Mesendoderm (in vitro differentiated cells): ENCODE measurements at regions not wholly inside any gene's neighbourhood (a gene's known extent, or its start where the extent isn't known, plus 50 kb on each side); places are given as distances from the start of the nearest gene placed in this dataset.

ENCODE experiments used
- DNase-seq: peaks from one replicate; pipeline ENCODE4 v3.0.0; 2013
- H2AK5ac ChIP-seq: 2 replicates; pipeline ENCODE4 v1.6.1; 2013; ENCODE audit warnings: low read length, inconsistent platforms
- H2BK120ac ChIP-seq: 2 replicates; pipeline ENCODE4 v1.6.1; 2013; ENCODE audit warnings: low read depth, mild to moderate bottlenecking, low read length, moderate library complexity, mixed read lengths
- H2BK15ac ChIP-seq: replicated peaks from 2 replicates; pipeline ENCODE4 v1.6.1; 2013; ENCODE audit warnings: low read depth, mild to moderate bottlenecking, moderate library complexity
- H2BK5ac ChIP-seq: 2 replicates; pipeline ENCODE4 v1.6.1; 2013; ENCODE audit warnings: low read length, inconsistent platforms
- H3K18ac ChIP-seq: 2 replicates; pipeline ENCODE4 v1.6.1; 2013; ENCODE audit warnings: mild to moderate bottlenecking, low read length, mixed read lengths
- H3K23ac ChIP-seq: one replicate; pipeline ENCODE4 v1.6.1; 2013; ENCODE audit warnings: low read length
- H3K27ac ChIP-seq: 2 replicates; pipeline ENCODE4 v1.5.1; 2013; ENCODE audit warnings: low read depth, mild to moderate bottlenecking, inconsistent platforms, low read length, moderate library complexity
- H3K27me3 ChIP-seq: 2 replicates; pipeline ENCODE4 v1.6.1; 2013; ENCODE audit warnings: low read length, control low read depth, mild to moderate bottlenecking, inconsistent platforms; ENCODE audit not compliant: insufficient read depth, poor library complexity
- H3K36me3 ChIP-seq: 2 replicates; pipeline ENCODE4 v1.6.1; 2013; ENCODE audit warnings: low read length, inconsistent platforms; ENCODE audit not compliant: control insufficient read depth, insufficient read depth
- H3K4ac ChIP-seq: one replicate; pipeline ENCODE4 v1.6.1; 2013; ENCODE audit warnings: low read depth, mild to moderate bottlenecking, low read length, moderate library complexity
- H3K4me1 ChIP-seq: 2 replicates; pipeline ENCODE4 v1.6.1; 2013; ENCODE audit warnings: low read depth, low read length, inconsistent platforms; ENCODE audit not compliant: control insufficient read depth
- H3K4me2 ChIP-seq: 2 replicates; pipeline ENCODE4 v1.6.1; 2013; ENCODE audit warnings: low read length
- H3K4me3 ChIP-seq: 2 replicates; pipeline ENCODE4 v1.5.1; 2013; ENCODE audit warnings: mild to moderate bottlenecking, low read length
- H3K56ac ChIP-seq: one replicate; pipeline ENCODE4 v1.6.1; 2013; ENCODE audit warnings: low read length
- H3K79me1 ChIP-seq: 2 replicates; pipeline ENCODE4 v1.6.1; 2013; ENCODE audit warnings: low read length, inconsistent platforms
- H3K79me2 ChIP-seq: 2 replicates; pipeline ENCODE4 v1.6.1; 2013; ENCODE audit warnings: mild to moderate bottlenecking, low read length; ENCODE audit not compliant: control insufficient read depth, insufficient read depth
- H3K9ac ChIP-seq: 2 replicates; pipeline ENCODE4 v1.6.1; 2013; ENCODE audit warnings: low read length, inconsistent platforms
- H4K5ac ChIP-seq: one replicate; pipeline ENCODE4 v1.6.1; 2013; ENCODE audit warnings: low read length
- H4K8ac ChIP-seq: one replicate; pipeline ENCODE4 v1.6.1; 2013; ENCODE audit warnings: low read depth, mild to moderate bottlenecking, control low read depth, low read length, moderate library complexity
- WGBS: extraction: QIAGEN DNeasy Blood & Tissue Kit; methylation state at CpG from one replicate; pipeline ENCODE4 v1.1.7; 2013; ENCODE audit warnings: low lambda C conversion rate, missing lambda C conversion rate; ENCODE audit not compliant: insufficient coverage; ENCODE audit errors: extremely low coverage; 5-methylcytosine and 5-hydroxymethylcytosine counted together

DNA sequence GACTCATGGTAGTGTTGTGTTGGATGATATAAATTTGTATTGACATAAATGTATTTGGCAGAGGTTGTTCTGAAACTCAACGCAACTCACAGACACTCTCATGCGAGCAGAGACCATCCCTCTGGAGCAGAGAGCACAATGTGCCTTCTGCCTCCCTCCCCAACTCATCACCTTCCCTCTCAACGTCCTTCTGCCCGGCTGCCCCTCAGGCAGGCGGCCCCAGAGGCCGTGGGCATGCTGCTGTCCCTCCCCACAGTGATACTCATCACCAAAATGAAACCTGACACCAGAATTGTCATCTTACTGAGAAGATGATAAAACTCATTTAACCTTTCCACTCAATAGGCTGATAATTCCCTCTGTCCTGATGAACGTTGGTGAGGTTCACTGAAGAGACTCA is 260.6 kb downstream of the ETS1 start:
- H3K36me3 ChIP-seq, result no peaks in the 10 kb centered on the region
- H4K8ac ChIP-seq, result no peak overlapping the region
- H4K5ac ChIP-seq, result no peak overlapping the region
- no peak overlapping the region for H2BK15ac ChIP-seq
- H3K56ac ChIP-seq, result no peak overlapping the region
- H2AK5ac ChIP-seq, result no peak overlapping the region
- no peak overlapping the region for H3K4ac ChIP-seq
- H2BK5ac ChIP-seq, result no peak overlapping the region
- no peak overlapping the region for H3K4me3 ChIP-seq
- no peak overlapping the region for H3K27ac ChIP-seq
- WGBS, result no CpG with 5 or more reads among the region's 7 CpGs
- no peak overlapping the region for H3K9ac ChIP-seq
- H3K4me2 ChIP-seq, result no peak overlapping the region
- no peak overlapping the region for H2BK120ac ChIP-seq
- no peaks in the 10 kb centered on the region for H3K27me3 ChIP-seq
- H3K4me1 ChIP-seq, result peaks cover 3% of the 10 kb centered on the region
- no peaks in the 10 kb centered on the region for H3K79me1 ChIP-seq
- no peak overlapping the region for H3K18ac ChIP-seq
- H3K79me2 ChIP-seq, result no peaks in the 10 kb centered on the region
- DNase-seq, result no peak
- no peak overlapping the region for H3K23ac ChIP-seq

DNA sequence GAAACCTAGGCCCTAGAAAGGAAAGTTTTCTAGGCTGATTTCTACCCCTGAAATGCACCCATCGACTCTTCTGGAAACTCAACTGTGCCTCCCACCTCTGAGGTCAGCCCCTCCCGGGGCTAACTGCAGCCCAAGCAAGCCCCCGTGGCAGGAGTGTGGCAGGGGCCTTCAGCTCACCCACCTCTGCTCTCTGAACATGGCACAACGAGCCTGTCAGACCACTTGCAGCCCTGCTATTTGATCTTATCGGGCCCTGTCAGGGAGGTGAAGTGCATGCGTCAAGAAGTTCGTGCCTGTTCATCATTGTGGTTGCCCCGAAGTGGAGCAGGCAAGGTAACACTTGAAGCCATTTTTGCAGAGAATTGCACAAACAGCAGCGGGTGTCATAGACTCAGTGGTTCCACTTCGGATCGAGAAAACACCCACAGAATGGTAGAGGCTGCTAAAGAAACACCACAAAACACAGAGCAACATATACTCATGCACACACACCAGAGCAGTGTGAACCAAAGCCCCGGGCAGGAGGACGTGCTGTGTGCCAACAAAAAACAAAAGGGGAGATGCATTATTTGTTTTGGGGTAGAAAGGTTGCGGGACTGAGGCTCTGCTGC is 262.7 kb downstream of the ETS1 start:
- Histone ChIP-seq H2AK5ac (no peak overlapping the region), H2BK120ac (no peak overlapping the region), H3K18ac (no peak overlapping the region), H3K4ac (no peak overlapping the region), H3K27ac (no peak overlapping the region), H3K23ac (no peak overlapping the region), H3K79me2 (no peaks in the 10 kb centered on the region), H4K5ac (no peak overlapping the region), H3K4me2 (no peak overlapping the region), H2BK5ac (no peak overlapping the region), H3K9ac (no peak overlapping the region), H3K56ac (no peak overlapping the region), H3K4me3 (no peak overlapping the region), H3K27me3 (no peaks in the 10 kb centered on the region), H4K8ac (no peak overlapping the region), H3K36me3 (no peaks in the 10 kb centered on the region), H3K79me1 (no peaks in the 10 kb centered on the region), H3K4me1 (peaks cover 3% of the 10 kb centered on the region), H2BK15ac (no peak overlapping the region)
- no CpG with 5 or more reads among the region's 14 CpGs for WGBS
- no peak for DNase-seq

DNA sequence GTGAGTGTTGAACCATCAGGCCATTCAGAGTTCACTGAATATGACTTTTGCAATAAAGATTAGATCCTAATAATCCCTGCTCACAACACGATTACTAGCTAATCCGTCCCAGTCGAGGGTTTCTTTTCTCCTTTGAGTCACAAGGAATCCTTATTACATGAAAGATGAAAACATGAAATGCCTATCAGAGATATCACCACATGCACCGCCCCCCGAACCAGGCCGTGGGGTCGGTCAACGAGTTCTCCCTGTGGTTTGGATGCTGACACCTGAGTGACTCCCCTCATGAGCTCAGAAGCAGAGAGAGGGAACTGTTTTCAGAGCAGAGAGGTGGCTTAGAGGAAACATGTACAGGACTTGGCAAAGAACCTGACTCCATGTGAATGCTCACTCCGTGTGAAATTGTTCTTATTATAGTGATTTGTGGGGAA is 263.3 kb downstream of the ETS1 start:
- Histone ChIP-seq H3K9ac (no peak overlapping the region), H3K4me1 (peaks cover 3% of the 10 kb centered on the region), H3K18ac (no peak overlapping the region), H3K79me2 (no peaks in the 10 kb centered on the region), H3K23ac (no peak overlapping the region), H3K4me3 (no peak overlapping the region), H3K4ac (no peak overlapping the region), H2BK5ac (no peak overlapping the region), H3K56ac (no peak overlapping the region), H3K27me3 (no peaks in the 10 kb centered on the region), H3K4me2 (no peak overlapping the region), H2AK5ac (no peak overlapping the region), H3K36me3 (no peaks in the 10 kb centered on the region), H2BK15ac (no peak overlapping the region), H4K8ac (no peak overlapping the region), H3K27ac (no peak overlapping the region), H2BK120ac (no peak overlapping the region), H3K79me1 (no peaks in the 10 kb centered on the region), H4K5ac (no peak overlapping the region)
- no peak for DNase-seq
- no CpG with 5 or more reads among the region's 9 CpGs for WGBS

DNA sequence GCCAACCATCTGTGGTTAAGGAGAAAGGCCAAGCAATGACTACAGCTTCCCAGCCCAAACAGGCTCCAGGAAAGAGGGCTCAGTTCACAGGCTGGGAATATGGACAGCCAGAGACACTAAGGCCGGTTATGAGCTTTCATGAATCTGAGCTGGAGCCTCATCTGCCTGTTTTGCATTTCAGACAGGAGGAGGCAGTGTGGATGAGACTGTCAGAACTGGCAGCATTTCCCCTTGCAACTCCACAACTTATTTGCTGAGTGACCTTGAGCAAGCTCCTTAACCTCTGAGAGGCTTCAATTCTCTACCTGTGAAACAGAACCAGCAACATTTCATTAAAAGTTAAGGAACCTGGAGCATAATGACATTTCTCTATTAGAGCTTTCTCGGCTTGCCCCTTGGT is 264.0 kb downstream of the ETS1 start:
- Histone ChIP-seq H3K23ac (no peak overlapping the region), H3K9ac (no peak overlapping the region), H3K56ac (no peak overlapping the region), H2BK15ac (no peak overlapping the region), H2AK5ac (no peak overlapping the region), H3K4ac (no peak overlapping the region), H3K27ac (no peak overlapping the region), H3K4me3 (no peak overlapping the region), H3K4me2 (no peak overlapping the region), H3K18ac (no peak overlapping the region), H4K8ac (no peak overlapping the region), H2BK5ac (no peak overlapping the region), H3K27me3 (no peaks in the 10 kb centered on the region), H3K4me1 (no peaks in the 10 kb centered on the region), H3K79me2 (no peaks in the 10 kb centered on the region), H4K5ac (no peak overlapping the region), H2BK120ac (no peak overlapping the region), H3K79me1 (no peaks in the 10 kb centered on the region), H3K36me3 (no peaks in the 10 kb centered on the region)
- DNase-seq, result peak; percentile 47
- whole genome bisulfite sequencing, result no CpG with 5 or more reads among the region's 2 CpGs

DNA sequence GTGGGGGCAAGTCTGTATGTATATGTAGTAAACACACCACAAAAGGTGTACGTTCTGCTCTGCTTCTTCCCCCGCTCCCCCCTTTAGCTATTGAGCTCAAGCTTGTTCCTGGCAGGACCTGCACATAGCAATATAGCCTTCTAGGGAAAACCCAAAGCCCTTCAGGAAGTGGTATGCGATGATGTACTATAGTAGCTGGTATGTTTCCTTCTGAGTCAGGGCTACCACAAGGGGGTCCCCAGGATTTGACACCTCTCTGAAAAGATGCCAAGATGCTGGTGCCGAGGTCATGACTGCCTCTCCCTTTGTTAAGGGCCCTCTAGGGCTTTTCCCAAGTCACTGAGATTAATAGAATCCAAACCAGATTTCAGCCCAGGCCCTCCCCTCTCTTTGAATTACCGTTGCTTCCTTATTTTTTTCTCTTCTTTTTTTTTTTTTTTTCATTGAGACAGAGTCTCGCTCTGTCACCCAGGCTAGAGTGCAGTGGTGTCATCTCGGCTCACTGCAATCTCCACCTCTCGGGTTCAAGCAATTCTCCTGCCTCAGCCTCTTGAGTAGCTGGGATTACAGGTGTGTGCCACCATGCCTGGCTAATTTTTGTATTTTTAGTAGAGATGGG is 268.4 kb downstream of the ETS1 start:
- no peak overlapping the region for H3K9ac ChIP-seq
- H3K79me1 ChIP-seq, result no peaks in the 10 kb centered on the region
- H3K4ac ChIP-seq, result no peak overlapping the region
- no peak overlapping the region for H3K4me2 ChIP-seq
- no peaks in the 10 kb centered on the region for H3K4me1 ChIP-seq
- no peak overlapping the region for H4K8ac ChIP-seq
- H3K79me2 ChIP-seq, result no peaks in the 10 kb centered on the region
- H2BK15ac ChIP-seq, result no peak overlapping the region
- WGBS, result no CpG with 5 or more reads among the region's 8 CpGs
- no peak overlapping the region for H2AK5ac ChIP-seq
- no peaks in the 10 kb centered on the region for H3K27me3 ChIP-seq
- peak; percentile 44 for DNase-seq
- no peak overlapping the region for H4K5ac ChIP-seq
- H3K4me3 ChIP-seq, result no peak overlapping the region
- H3K56ac ChIP-seq, result no peak overlapping the region
- no peak overlapping the region for H2BK5ac ChIP-seq
- H3K27ac ChIP-seq, result no peak overlapping the region
- H2BK120ac ChIP-seq, result no peak overlapping the region
- no peak overlapping the region for H3K18ac ChIP-seq
- H3K36me3 ChIP-seq, result no peaks in the 10 kb centered on the region
- no peak overlapping the region for H3K23ac ChIP-seq
